ENCODE measurements at regions not wholly inside any gene's neighbourhood (a gene's known extent, or its start where the extent isn't known, plus 50 kb on each side); places are given as distances from the start of the nearest gene placed in this dataset.

- TF ChIP-seq CTCF (IDR thresholded peaks at IDR 0.05) (no peak), EZH2 (IDR thresholded peaks at IDR 0.05) (no peak)
Observed at GRCh38 chr18:41128126-41128525, 826.9 kb upstream of the PIK3C3 start.
